Bronchial epithelial cell (primary cell): ENCODE measurements at regions not wholly inside any gene's neighbourhood (a gene's known extent, or its start where the extent isn't known, plus 50 kb on each side); places are given as distances from the start of the nearest gene placed in this dataset.

Experiments used
- DNase-seq: peaks from one replicate; pipeline ENCODE4 v3.0.0-alpha.2; 2010; ENCODE audit warnings: low read depth
- FAIRE-seq: peaks from 2 replicates; lab custom pipeline; 2011; peaks lifted over from hg19 to GRCh38; lab: Jason Lieb, UNC
- H3K27me3 ChIP-seq: 2 replicates; pipeline ENCODE4 v1.5.1; 2011; ENCODE audit warnings: low read length; ENCODE audit not compliant: control insufficient read depth, insufficient read depth
- H3K36me3 ChIP-seq: 2 replicates; pipeline ENCODE4 v1.5.1; 2011; ENCODE audit warnings: low read length; ENCODE audit not compliant: control insufficient read depth, insufficient read depth
- H3K4me3 ChIP-seq: 2 replicates; pipeline ENCODE4 v1.5.1; 2011; ENCODE audit warnings: mild to moderate bottlenecking, low read depth, low read length, control low read depth
- CTCF ChIP-seq: IDR thresholded peaks from 2 replicates; pipeline ENCODE4 v1.5.1; 2011; ENCODE audit warnings: mild to moderate bottlenecking, moderate library complexity, low read length, control low read depth, inconsistent platforms; ENCODE audit not compliant: insufficient read depth, severe bottlenecking

- no peak for TF ChIP-seq CTCF
- H3K36me3 ChIP-seq, result no peaks in the 10 kb centered on the region
- no peak for FAIRE-seq
- peak; percentile 2 for DNase-seq
- H3K27me3 ChIP-seq, result no peaks in the 10 kb centered on the region
- no peak overlapping the region for H3K4me3 ChIP-seq
Observed at GRCh38 chr11:91796999-91797398, 427.6 kb upstream of the FAT3 start.

GRCh38 chr11:91795139-91795887, 429.3 kb upstream of the FAT3 start:
- FAIRE-seq (no peak), DNase-seq (no peak)
- no peaks in the 10 kb centered on the region for H3K36me3 ChIP-seq
- H3K4me3 ChIP-seq, result no peak overlapping the region
- TF ChIP-seq CTCF, result no peak
- no peaks in the 10 kb centered on the region for H3K27me3 ChIP-seq

GRCh38 chr11:91794146-91794545, 430.5 kb upstream of the FAT3 start:
- FAIRE-seq (no peak), DNase-seq (no peak)
- Histone ChIP-seq H3K27me3 (no peaks in the 10 kb centered on the region), H3K36me3 (no peaks in the 10 kb centered on the region), H3K4me3 (no peak overlapping the region)
- TF ChIP-seq CTCF, result no peak

GRCh38 chr11:91792779-91793262, 431.8 kb upstream of the FAT3 start:
- no peaks in the 10 kb centered on the region for H3K27me3 ChIP-seq
- H3K36me3 ChIP-seq, result no peaks in the 10 kb centered on the region
- DNase-seq (no peak), FAIRE-seq (no peak)
- H3K4me3 ChIP-seq, result no peak overlapping the region
- no peak for TF ChIP-seq CTCF

- FAIRE-seq, result no peak
- DNase-seq, result no peak
- no peak for TF ChIP-seq CTCF
Observed at GRCh38 chr11:91791171-91791468, 433.5 kb upstream of the FAT3 start.

More at GRCh38 chr11:91791171-91791468, 433.5 kb upstream of the FAT3 start:
- Histone ChIP-seq H3K36me3 (no peaks in the 10 kb centered on the region), H3K4me3 (no peak overlapping the region), H3K27me3 (no peaks in the 10 kb centered on the region)
